ENCODE measurements at regions not wholly inside any gene's neighbourhood (a gene's known extent, or its start where the extent isn't known, plus 50 kb on each side); places are given as distances from the start of the nearest gene placed in this dataset.

- TF ChIP-seq CTCF (IDR thresholded peaks at IDR 0.05) (no peak), ZFX (IDR thresholded peaks at IDR 0.05; ENCODE audit: borderline replicate concordance) (no peak)
These were observed 86.6 kb downstream of the MEX3B start for GRCh38 chr15:81959196-81959595.
